ENCODE measurements at regions not wholly inside any gene's neighbourhood (a gene's known extent, or its start where the extent isn't known, plus 50 kb on each side); places are given as distances from the start of the nearest gene placed in this dataset.

DNA sequence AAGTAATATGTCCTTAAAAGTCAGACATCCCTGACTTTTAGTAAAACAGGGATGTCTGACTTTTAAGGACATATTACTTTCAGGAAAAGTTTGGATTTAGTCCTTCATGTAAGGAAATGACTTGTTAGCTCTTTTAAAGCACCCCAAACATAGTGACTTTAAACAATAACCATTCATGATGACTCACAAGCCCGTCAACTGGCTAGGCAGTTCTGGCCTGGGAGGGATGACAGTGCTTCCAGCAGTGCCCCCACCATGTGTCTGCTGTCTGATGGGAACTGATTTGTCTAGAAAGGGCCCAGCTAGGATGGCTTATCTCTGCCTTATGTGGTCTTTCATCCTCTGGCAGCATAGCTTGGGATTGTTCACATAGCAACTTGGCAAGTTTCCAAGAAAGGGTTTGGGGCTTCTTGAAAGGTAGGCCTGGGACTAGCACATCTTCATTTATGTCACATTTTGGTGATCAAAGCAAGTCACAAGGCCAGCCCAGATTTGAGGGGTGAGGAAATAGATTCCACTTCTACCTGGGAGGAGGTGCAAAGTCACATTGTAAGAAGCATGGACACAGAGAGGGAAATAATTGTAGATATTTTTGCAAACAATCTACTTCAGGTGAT, 143.5 kb downstream of the C1orf94 start:
- in situ Hi-C loops (cut with HindIII; ENCODE audit: low pct_unique_long_range_greater_than_20kb, low sequenced_read_pairs), result no loop called here

DNA sequence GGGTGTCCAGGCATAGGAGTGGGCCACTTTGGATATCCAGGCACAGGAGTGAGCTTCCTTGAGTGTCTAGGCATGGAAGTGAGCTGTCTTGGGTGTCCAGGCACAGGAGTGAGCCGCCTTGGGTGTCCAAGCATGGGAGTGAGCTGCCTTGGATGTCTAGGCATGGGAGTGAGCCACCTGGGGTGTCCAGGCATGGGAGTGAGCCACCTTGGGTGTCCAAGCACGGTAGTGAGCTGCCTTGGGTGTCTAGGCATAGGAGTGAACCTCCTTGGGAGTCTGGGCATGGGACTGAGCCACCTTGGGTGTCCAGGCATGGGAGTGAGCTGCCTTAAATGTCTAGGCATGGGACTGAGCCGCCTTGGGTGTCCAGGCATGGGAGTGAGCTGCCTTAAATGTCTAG, 146.3 kb downstream of the C1orf94 start:
- no peak for DNase-seq (ENCODE audit: low read depth, low spot score)
- in situ Hi-C loops (cut with HindIII; ENCODE audit: low pct_unique_long_range_greater_than_20kb, low sequenced_read_pairs), result no loop called here

More for the DNA sequence above, 143.5 kb downstream of the C1orf94 start:
- DNase-seq (ENCODE audit: low read depth, low spot score), result no peak

DNA sequence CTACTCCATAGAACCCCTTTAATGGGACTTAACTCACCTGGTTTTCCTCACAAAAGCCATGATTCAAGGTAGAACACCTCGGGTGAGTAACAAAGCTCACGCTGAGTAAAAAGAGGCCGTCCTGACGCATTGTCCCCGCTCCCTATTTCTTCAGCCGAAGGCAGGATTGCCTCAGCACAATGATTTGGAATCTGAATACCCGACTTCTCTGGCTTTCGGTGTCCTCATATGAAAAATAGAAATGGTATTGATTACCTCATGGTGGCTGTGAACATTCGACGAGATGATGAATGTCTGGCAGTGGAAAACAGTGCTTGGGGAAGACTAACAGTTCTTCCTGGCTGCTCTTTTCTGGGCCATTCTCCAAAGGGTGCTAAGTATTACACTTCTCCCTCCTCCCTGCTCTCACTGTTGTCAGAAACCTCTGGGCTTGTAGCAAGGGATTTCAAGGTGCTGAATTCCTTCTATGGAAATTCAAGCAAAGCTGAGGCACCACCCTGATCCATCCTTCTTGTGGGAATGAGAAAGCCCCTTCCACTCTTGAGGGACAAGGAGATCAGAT, 148.3 kb downstream of the C1orf94 start:
- no peak for DNase-seq (ENCODE audit: low read depth, low spot score)
- in situ Hi-C loops (cut with HindIII; ENCODE audit: low pct_unique_long_range_greater_than_20kb, low sequenced_read_pairs), result no loop called here

DNA sequence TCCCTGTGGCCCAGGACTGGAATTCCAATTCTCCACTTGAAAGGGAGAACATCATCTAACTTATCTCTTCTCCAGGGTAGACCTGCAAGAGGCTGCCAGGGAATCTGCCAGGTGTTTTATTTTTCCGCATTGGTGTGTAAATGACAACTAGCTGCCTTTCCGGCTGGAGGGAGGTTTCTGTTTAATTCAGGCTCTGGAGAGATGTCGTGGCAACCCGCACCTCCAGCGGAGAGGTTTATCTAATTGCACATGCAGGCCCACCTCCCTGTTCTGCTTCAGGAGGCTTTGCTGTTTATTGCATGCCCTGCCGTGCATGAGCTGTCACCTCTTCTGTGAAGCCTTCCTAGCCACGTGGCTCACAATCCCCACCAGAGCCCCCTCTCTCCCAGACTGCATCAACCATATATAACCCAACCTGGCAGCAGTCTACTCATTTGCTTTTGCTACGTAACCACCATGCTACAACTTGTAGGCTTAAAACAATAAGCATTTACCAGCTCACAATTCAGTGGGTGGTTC, 151.6 kb downstream of the C1orf94 start:
- in situ Hi-C loops (cut with HindIII; ENCODE audit: low pct_unique_long_range_greater_than_20kb, low sequenced_read_pairs), result no loop called here

DNA sequence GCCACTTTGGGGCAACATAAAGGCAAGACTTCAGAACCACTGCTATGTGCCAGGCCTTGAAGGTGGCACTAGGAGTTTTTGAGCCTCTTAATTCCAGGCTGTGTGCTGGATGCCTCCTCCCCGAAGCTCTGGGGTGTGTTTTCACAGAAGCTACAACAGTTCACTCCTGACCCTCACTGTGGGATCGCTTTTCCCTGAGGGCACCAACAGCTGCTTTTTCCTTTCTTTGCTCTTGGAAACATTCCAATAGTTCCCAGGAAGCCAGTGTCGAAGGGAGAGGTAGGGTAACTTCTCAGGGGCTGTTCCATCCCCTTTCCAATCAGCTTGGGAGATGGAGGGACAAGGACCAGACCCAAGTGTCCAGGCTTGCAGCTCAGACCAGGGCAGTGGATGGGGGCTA, 153.4 kb downstream of the C1orf94 start:
- in situ Hi-C loops (cut with HindIII; ENCODE audit: low pct_unique_long_range_greater_than_20kb, low sequenced_read_pairs), result no loop called here
- DNase-seq (ENCODE audit: low read depth, low spot score), result no peak

More for the DNA sequence above, 151.6 kb downstream of the C1orf94 start:
- DNase-seq (ENCODE audit: low read depth, low spot score), result no peak

DNA sequence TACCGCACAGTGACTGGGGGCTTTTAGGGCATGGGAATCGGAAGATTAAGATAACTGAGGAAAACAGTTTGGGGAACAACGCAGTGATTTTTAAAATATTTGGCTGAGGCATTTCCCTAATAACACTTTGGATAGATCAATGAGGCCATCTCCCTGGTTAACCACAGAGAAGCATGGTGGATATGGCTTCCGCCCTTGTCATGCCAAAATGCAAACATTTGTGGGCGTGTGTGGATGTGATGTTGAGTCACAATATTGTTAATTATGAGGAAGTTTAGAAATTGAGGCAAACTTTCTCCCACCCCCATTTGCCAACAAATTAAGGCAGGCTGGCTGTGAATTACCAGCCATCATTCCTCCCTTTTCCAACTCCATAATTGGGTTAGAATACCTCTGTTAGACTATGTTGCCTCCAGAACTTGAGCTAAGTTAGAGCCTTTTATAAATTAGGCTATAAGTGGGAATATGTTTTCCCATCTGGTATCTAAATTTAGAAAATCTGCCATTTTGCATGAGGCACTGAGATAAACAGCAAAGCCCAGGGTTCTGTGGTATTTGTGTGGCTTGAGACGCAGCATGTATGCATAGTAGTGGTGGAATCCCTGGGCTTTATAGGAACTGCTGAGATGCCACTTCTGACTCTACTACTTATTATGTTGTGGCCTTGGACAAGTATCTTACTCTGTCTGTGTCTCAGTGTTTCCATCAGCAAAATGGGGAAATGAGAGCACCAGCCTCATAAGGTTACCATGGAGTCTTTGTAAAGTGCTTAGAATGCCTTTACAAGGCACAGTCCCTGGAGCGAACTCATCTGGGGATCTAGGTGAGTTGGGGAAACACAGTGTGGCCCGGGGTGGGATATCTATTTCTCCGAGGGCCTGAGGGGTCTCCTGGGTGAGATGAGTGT, 154.6 kb downstream of the C1orf94 start:
- in situ Hi-C loops (cut with HindIII; ENCODE audit: low pct_unique_long_range_greater_than_20kb, low sequenced_read_pairs), result no loop called here
- DNase-seq (ENCODE audit: low read depth, low spot score), result no peak

DNA sequence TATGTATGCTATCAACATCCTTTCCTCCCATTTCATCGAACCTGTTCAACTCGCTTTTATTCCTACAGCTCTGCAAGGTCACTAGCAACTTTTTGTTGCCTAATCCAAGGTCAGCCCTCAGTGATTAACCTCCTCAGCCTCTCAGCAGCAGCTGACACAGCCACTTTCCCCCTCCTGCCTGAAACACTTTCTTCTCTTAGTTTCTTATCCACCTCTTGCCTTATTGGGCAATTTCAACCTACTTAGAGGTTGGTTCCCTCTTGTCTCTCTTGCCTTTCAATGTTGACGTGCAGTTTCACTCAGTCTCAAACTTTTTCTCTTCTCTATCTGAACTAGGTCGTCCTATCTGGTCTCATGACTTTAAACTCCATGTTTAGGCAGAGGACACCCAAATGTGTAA, 156.3 kb downstream of the C1orf94 start:
- in situ Hi-C loops (cut with HindIII; ENCODE audit: low pct_unique_long_range_greater_than_20kb, low sequenced_read_pairs), result no loop called here
- DNase-seq (ENCODE audit: low read depth, low spot score), result no peak

DNA sequence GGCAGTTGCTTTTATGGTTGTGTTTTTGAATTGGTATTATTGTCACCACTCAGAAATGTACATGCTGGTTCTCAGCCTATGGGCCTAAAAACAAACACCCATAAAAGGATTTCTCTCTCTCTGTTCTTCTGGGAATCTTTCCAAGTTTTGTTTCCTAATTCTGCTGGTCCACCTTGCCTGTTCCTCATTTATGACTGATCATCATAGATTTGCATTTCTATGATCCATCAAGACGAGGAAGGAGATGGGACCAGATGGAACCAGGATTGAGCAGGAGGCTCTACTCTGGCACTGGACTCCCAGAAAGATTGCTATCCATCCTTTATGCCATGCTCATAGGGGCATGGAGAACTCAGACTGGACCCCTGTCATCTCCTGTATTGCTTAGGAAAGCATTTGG, 162.2 kb downstream of the C1orf94 start:
- DNase-seq (ENCODE audit: low read depth, low spot score), result no peak
- in situ Hi-C loops (cut with HindIII; ENCODE audit: low pct_unique_long_range_greater_than_20kb, low sequenced_read_pairs), result no loop called here

DNA sequence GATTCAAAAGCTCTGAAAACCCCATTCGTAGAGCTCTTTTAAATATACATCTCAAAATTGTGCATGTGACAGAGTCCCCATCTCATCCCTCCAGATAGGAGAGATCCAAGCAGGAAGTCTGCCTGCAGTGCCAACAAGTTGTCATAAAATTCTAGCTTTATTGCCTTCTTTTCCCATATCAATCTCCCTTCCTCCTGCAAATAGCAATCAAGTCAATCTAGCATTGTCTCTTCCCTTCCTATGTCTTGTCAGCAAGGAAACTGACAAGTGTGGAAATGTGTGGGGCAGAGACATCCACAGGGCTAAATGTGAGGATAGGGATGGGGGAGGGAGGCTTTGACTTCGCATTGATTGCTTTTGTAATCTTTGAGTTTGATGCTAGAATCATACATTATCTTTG, 165.2 kb downstream of the C1orf94 start:
- no peak for DNase-seq (ENCODE audit: low read depth, low spot score)
- in situ Hi-C loops (cut with HindIII; ENCODE audit: low pct_unique_long_range_greater_than_20kb, low sequenced_read_pairs), result no loop called here

DNA sequence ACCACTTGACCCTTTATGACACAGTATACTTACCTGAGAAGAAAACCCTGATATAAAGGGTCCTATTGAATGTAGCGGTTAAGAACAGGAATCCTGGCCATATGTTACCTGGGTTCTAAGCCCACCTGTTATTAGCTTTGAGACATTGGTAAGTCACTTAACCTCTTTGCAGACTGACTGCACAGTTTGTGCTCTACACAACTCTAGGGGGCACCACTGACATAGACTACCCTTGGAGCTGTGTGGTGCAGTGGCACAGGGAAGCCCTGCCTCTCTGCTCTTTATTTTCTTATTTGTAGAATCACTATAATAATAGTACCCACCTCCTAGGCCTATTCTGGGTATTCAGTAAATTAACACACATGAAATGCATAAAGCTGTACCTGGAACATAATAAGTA, 165.6 kb downstream of the C1orf94 start:
- in situ Hi-C loops (cut with HindIII; ENCODE audit: low pct_unique_long_range_greater_than_20kb, low sequenced_read_pairs), result no loop called here
- no peak for DNase-seq (ENCODE audit: low read depth, low spot score)

DNA sequence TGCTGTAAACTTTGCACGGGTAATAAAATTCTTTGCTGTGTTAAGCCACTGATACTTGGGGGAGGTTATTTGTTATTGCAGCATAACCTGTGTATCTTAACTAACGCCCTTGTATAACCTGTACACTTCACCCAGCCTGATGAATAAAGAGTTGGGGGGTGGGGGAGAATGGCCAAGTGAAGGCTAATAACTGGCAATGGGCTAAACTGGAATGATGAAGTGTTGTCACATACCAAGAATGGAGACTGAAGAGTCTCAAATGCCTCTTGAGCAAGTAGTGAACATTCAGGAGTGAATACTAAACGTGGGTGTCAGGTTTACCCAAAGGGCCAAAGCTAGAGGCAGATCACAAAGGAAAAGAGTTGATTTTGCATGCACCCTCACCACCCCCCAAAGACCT, 169.4 kb downstream of the C1orf94 start:
- DNase-seq (ENCODE audit: low read depth, low spot score), result no peak
- in situ Hi-C loops (cut with HindIII; ENCODE audit: low pct_unique_long_range_greater_than_20kb, low sequenced_read_pairs), result no loop called here

DNA sequence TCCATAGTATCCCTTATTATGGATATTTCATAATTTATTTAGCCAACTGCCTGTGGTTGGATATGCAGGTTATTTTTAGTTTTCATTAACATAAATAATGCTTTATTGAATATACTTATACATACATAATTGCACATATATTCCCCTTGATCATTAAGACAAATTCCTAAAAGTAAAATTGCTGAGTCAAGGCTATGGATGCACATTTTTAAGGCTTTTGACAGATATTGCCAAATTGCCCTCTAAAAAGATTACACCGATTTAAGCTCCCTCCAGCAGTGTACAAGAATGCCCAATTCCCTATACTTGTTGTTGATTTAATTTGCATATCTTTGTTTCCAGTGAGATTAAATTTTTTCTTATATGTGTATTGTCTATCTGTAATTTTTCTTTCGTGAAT, 176.7 kb downstream of the C1orf94 start:
- in situ Hi-C loops (cut with HindIII; ENCODE audit: low pct_unique_long_range_greater_than_20kb, low sequenced_read_pairs), result no loop called here
- DNase-seq (ENCODE audit: low read depth, low spot score), result no peak

DNA sequence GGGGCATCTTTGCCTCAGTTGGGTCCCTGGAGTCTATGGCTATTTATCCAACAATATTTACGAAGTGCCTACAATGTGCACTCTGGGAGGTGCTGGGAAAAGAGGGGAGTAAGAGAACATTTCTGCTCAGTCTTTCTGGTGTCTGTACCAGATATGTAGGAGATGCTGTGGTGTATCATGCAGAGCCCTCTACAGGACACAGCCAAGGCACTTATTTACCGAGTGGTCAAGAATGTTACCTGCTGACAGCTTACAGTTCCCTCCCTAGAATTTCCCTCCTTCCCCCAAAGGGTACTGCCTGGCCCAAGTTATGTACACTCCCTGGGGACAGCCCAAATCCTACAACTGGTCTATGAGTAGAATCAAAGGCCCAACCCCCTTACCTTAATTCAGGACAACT, 177.7 kb downstream of the C1orf94 start:
- in situ Hi-C loops (cut with HindIII; ENCODE audit: low pct_unique_long_range_greater_than_20kb, low sequenced_read_pairs), result no loop called here
- no peak for DNase-seq (ENCODE audit: low read depth, low spot score)

DNA sequence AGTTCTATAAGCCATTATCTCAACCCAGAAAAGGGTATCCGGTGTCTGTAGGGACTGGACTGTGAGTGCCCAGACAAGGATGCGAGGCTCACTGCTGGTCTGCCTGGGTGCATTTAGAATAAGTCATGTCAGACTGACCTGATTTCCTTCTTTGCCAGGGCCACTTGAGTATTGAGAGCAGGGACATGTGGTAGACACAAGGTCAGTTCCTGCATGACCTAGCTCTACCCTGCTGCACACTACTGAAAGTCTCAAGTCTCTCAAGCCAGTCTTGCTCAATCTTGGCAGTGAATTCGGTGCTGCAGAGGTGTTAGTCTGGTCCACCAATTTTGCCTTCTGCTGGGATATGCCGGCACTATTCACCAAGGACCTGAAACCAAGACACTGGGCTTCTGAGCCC, 180.1 kb downstream of the C1orf94 start:
- no peak for DNase-seq (ENCODE audit: low read depth, low spot score)
- in situ Hi-C loops (cut with HindIII; ENCODE audit: low pct_unique_long_range_greater_than_20kb, low sequenced_read_pairs), result no loop called here

DNA sequence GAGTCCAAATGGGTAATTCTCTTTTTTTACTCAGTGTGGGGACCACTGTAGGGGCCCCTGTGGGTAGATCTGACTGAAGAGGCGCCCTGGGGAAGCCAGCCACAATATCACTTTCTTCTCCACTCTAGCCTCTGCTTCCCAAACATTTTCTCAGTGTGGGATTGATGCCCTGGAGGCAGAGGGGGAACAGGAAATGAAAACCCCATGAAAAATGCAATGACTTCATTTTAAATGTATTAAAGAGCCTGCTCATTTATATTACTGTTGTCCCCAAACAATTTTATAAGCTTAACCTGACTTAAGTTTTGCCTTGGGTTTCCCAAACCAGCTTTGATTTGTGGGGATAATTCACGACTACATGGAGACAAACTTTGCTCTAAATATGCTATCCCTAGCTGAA, 181.9 kb downstream of the C1orf94 start:
- no peak for DNase-seq (ENCODE audit: low read depth, low spot score)
- in situ Hi-C loops (cut with HindIII; ENCODE audit: low pct_unique_long_range_greater_than_20kb, low sequenced_read_pairs), result no loop called here

DNA sequence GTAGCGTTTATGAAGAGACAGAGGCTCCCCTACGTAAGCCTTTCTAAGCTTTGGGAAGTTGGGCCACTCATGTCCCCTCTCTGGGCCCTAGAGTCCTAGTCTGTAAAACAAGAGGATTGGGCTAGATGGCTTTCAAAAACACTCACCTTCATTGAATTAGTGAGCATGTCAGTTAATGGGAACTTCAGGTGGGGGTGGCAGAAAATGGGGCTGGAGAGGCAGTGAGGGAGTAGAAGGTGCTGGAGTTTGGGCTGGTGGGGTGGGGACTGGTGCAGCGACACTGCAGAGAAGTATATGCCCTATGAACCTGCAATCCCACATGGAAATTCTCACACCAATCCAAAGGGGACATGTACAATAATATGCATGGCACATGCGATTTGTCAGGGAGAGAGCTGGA, 182.7 kb downstream of the C1orf94 start:
- in situ Hi-C loops (cut with HindIII; ENCODE audit: low pct_unique_long_range_greater_than_20kb, low sequenced_read_pairs), result no loop called here
- no peak for DNase-seq (ENCODE audit: low read depth, low spot score)

DNA sequence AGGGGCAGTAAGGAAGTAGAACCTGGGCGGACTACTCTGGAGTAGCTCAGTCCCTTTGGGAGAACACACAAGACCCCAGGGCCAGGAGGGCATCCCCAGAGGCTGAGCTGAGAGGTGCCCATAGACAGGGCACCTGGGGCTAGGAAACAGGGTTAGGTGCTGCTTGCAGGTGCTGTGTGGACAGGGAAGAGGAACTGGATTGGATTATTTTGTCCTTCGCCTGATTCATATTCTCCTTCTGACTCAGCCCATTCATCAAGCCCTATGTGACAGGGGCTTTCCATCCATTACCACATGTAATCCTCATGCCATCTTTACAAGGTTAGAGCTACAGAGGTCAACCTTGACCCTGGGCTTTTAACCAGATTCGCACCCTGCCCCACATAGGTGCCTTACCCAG, 183.9 kb downstream of the C1orf94 start:
- in situ Hi-C loops (cut with HindIII; ENCODE audit: low pct_unique_long_range_greater_than_20kb, low sequenced_read_pairs), result no loop called here
- no peak for DNase-seq (ENCODE audit: low read depth, low spot score)

DNA sequence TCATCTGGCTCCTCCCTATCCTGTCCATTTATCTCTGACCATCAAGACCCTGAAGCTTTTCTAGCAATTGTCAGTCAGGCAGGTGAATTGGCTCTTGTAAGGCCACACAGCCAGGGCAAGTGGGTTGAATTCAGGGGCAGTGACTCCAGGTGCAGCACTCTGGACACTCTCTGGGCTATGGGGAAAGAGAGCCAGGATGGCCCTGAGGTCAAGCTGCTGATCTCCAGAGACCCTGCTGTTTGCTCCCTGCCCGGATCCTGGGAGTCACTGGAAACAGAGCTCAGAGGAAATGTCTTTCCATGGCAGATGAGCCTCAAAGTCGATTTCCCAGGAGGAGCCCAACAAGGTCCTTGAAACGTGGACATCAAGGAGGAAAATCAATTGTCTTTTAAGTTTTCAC, 184.4 kb downstream of the C1orf94 start:
- DNase-seq (ENCODE audit: low read depth, low spot score), result no peak
- in situ Hi-C loops (cut with HindIII; ENCODE audit: low pct_unique_long_range_greater_than_20kb, low sequenced_read_pairs), result no loop called here

All from SK-MEL-5 (cell line).